ENCODE measurements at regions not wholly inside any gene's neighbourhood (a gene's known extent, or its start where the extent isn't known, plus 50 kb on each side); places are given as distances from the start of the nearest gene placed in this dataset.

DNA sequence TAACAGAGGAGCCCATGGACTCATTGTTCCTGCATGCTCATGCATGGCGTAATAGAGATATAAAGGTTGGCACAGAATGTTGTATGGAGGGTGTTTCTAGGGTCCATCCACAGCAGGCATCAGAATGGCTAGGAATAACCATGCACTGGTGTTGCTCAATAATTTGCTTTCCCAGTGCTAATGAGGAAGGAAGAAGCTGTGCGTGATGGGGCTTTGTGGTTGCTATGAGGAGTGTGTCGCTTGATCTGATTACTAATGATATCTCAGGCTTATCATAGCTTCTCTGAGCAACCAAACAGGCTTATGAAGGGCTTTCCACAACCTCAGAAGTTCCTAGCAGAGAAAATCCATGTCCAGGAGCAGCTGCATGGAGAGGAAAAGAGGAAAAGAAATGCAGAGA lies 151.3 kb upstream of the TRPC7 start:
- TF ChIP-seq, protein P1, sequence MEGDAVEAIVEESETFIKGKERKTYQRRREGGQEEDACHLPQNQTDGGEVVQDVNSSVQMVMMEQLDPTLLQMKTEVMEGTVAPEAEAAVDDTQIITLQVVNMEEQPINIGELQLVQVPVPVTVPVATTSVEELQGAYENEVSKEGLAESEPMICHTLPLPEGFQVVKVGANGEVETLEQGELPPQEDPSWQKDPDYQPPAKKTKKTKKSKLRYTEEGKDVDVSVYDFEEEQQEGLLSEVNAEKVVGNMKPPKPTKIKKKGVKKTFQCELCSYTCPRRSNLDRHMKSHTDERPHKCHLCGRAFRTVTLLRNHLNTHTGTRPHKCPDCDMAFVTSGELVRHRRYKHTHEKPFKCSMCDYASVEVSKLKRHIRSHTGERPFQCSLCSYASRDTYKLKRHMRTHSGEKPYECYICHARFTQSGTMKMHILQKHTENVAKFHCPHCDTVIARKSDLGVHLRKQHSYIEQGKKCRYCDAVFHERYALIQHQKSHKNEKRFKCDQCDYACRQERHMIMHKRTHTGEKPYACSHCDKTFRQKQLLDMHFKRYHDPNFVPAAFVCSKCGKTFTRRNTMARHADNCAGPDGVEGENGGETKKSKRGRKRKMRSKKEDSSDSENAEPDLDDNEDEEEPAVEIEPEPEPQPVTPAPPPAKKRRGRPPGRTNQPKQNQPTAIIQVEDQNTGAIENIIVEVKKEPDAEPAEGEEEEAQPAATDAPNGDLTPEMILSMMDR (conservative IDR thresholded peaks at IDR 0.05 in 1 of 2, IDR thresholded peaks at IDR 0.05 in 1 of 2; ENCODE audit: low read depth in 1 of 2, low read length in 2 of 2), result no peak
- TF ChIP-seq EZH2 (IDR thresholded peaks at IDR 0.05; ENCODE audit: low read length, missing control alignments), result no peak
- H3K27ac ChIP-seq (ENCODE audit: insufficient read depth, low read length), result no peak overlapping the region
- no peaks in the 10 kb centered on the region for H3K79me2 ChIP-seq (ENCODE audit: control insufficient read depth, insufficient read depth, low read length)
- DNase-seq (ENCODE audit: low read depth in 2 of 2), result no peak
- H3K9me3 ChIP-seq (ENCODE audit: control insufficient read depth, insufficient read depth, low read depth, low read length), result no peaks in the 10 kb centered on the region
- no peak overlapping the region for H3K4me2 ChIP-seq (ENCODE audit: extremely low read depth, insufficient read depth, low read length)
- no peaks in the 10 kb centered on the region for H3K4me1 ChIP-seq (ENCODE audit: control insufficient read depth, extremely low read depth, insufficient read depth, low read length)
- no peak overlapping the region for H2AFZ ChIP-seq (ENCODE audit: low read length)
- H3K27me3 ChIP-seq (ENCODE audit: control insufficient read depth, insufficient read depth, low read length), result no peaks in the 10 kb centered on the region
- no peaks in the 10 kb centered on the region for H4K20me1 ChIP-seq (ENCODE audit: control insufficient read depth, extremely low read depth, insufficient read depth, low read length)
- H3K9ac ChIP-seq (ENCODE audit: insufficient read depth, low read length), result no peak overlapping the region
- H3K36me3 ChIP-seq (ENCODE audit: control insufficient read depth, insufficient read depth, low read length), result no peaks in the 10 kb centered on the region
- H3K4me3 ChIP-seq (replicated peaks in 1 of 4; ENCODE audit: control extremely low read depth in 1 of 4, insufficient read depth in 1 of 4, low read depth in 3 of 4, low read length in 4 of 4), result no peak overlapping the region

GRCh38 chr5:136513430-136513829 lies 148.1 kb upstream of the TRPC7 start:
- Histone ChIP-seq H3K79me2 (ENCODE audit: control insufficient read depth, insufficient read depth, low read length) (no peaks in the 10 kb centered on the region), H3K4me3 (replicated peaks in 1 of 4; ENCODE audit: control extremely low read depth in 1 of 4, insufficient read depth in 1 of 4, low read depth in 3 of 4, low read length in 4 of 4) (no peak overlapping the region), H3K27me3 (ENCODE audit: control insufficient read depth, insufficient read depth, low read length) (no peaks in the 10 kb centered on the region), H4K20me1 (ENCODE audit: control insufficient read depth, extremely low read depth, insufficient read depth, low read length) (no peaks in the 10 kb centered on the region), H3K9ac (ENCODE audit: insufficient read depth, low read length) (no peak overlapping the region), H3K36me3 (ENCODE audit: control insufficient read depth, insufficient read depth, low read length) (no peaks in the 10 kb centered on the region), H2AFZ (ENCODE audit: low read length) (no peak overlapping the region), H3K27ac (ENCODE audit: insufficient read depth, low read length) (no peak overlapping the region), H3K4me2 (ENCODE audit: extremely low read depth, insufficient read depth, low read length) (no peak overlapping the region), H3K4me1 (ENCODE audit: control insufficient read depth, extremely low read depth, insufficient read depth, low read length) (no peaks in the 10 kb centered on the region), H3K9me3 (ENCODE audit: control insufficient read depth, insufficient read depth, low read depth, low read length) (no peaks in the 10 kb centered on the region)
- DNase-seq (ENCODE audit: low read depth in 2 of 2), result no peak
- TF ChIP-seq, protein P1 (conservative IDR thresholded peaks at IDR 0.05 in 1 of 2, IDR thresholded peaks at IDR 0.05 in 1 of 2; ENCODE audit: low read depth in 1 of 2, low read length in 2 of 2), result no peak
- no peak for TF ChIP-seq EZH2 (IDR thresholded peaks at IDR 0.05; ENCODE audit: low read length, missing control alignments)

DNA sequence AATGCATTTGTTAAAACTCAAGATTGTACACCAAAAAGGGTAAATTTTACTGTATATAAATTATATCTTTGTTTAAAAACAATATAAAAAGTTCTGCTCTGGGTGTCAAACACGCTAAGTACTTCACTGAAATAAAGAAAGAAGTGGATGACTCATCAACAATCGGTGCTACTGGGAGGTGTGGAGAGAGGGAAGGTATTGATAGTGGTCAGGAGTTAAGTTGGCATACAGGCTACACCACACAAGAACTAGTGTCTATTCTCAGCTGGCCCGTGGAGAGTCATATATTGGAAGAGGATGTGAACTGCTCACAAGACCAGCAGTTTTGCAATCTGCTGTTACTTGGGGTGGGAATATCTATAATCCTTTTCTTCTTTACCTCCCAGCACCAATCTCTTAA lies 145.7 kb upstream of the TRPC7 start:
- Histone ChIP-seq H3K36me3 (ENCODE audit: control insufficient read depth, insufficient read depth, low read length) (no peaks in the 10 kb centered on the region), H3K27ac (ENCODE audit: insufficient read depth, low read length) (no peak overlapping the region), H3K9me3 (ENCODE audit: control insufficient read depth, insufficient read depth, low read depth, low read length) (no peaks in the 10 kb centered on the region), H2AFZ (ENCODE audit: low read length) (no peak overlapping the region), H3K4me2 (ENCODE audit: extremely low read depth, insufficient read depth, low read length) (no peak overlapping the region), H3K9ac (ENCODE audit: insufficient read depth, low read length) (no peak overlapping the region), H3K4me1 (ENCODE audit: control insufficient read depth, extremely low read depth, insufficient read depth, low read length) (no peaks in the 10 kb centered on the region), H4K20me1 (ENCODE audit: control insufficient read depth, extremely low read depth, insufficient read depth, low read length) (no peaks in the 10 kb centered on the region), H3K79me2 (ENCODE audit: control insufficient read depth, insufficient read depth, low read length) (no peaks in the 10 kb centered on the region), H3K27me3 (ENCODE audit: control insufficient read depth, insufficient read depth, low read length) (no peaks in the 10 kb centered on the region), H3K4me3 (replicated peaks in 1 of 4; ENCODE audit: control extremely low read depth in 1 of 4, insufficient read depth in 1 of 4, low read depth in 3 of 4, low read length in 4 of 4) (no peak overlapping the region)
- DNase-seq (ENCODE audit: low read depth in 2 of 2), result no peak
- TF ChIP-seq, protein P1 (conservative IDR thresholded peaks at IDR 0.05 in 1 of 2, IDR thresholded peaks at IDR 0.05 in 1 of 2; ENCODE audit: low read depth in 1 of 2, low read length in 2 of 2), result no peak
- TF ChIP-seq EZH2 (IDR thresholded peaks at IDR 0.05; ENCODE audit: low read length, missing control alignments), result no peak
